Adrenal gland (tissue), 9 donors: ENCODE measurements at regions not wholly inside any gene's neighbourhood (a gene's known extent, or its start where the extent isn't known, plus 50 kb on each side); places are given as distances from the start of the nearest gene placed in this dataset.

Source experiments
- DNase-seq, 7 donors: peaks; one replicate each; pipeline ENCODE4 v3.0.0-alpha.2; 2019 to 2020
- H3K27ac ChIP-seq, 5 donors: fragments of 200-600 bp; sonication (generic) in 4 of 5; 1 replicate in 3 of 5; 2 replicates in 2 of 5; pipeline versions ENCODE4 v1.5.1 to v1.8.0; 2016 to 2020; ENCODE audit warnings: mild to moderate bottlenecking in 1 of 5
- H3K27me3 ChIP-seq: fragments of 200-600 bp; 2 replicates; pipeline ENCODE4 v1.8.0; 2021
- H3K36me3 ChIP-seq, 2 donors: fragments of 200-600 bp; replicated peaks in 1 of 2; 1 replicate in 1 of 2; 2 replicates in 1 of 2; pipeline versions ENCODE4 v1.5.1 to v1.8.0; 2018 to 2022
- H3K4me1 ChIP-seq, 2 donors: fragments of 200-600 bp; replicated peaks in 1 of 2; 1 replicate in 1 of 2; 2 replicates in 1 of 2; pipeline versions ENCODE4 v1.5.1 to v1.8.0; 2018 to 2021
- H3K4me3 ChIP-seq, 4 donors: fragments of 200-600 bp; sonication (generic) in 3 of 4; one replicate each; pipeline ENCODE4 v1.5.1; 2016 to 2018
- H3K9me3 ChIP-seq, 3 donors: fragments of 200-600 bp; sonication (generic) in 1 of 3; replicated peaks in 1 of 3; 1 replicate in 2 of 3; 2 replicates in 1 of 3; pipeline versions ENCODE4 v1.5.1 to v1.8.0; 2016 to 2021
- CTCF ChIP-seq, 6 experiments: fragments of 450-650 bp in 4 of 6; fragments of 200-600 bp in 2 of 6; sonication (generic) in 1 of 6; IDR thresholded peaks; 1 replicate in 5 of 6; 2 replicates in 1 of 6; pipeline versions ENCODE4 v1.5.1 to v1.8.0; 2016 to 2021; ENCODE audit warnings: antibody characterized with exemption in 6 of 6, mild to moderate bottlenecking in 2 of 6, moderate library complexity in 1 of 6
- POLR2A ChIP-seq, 2 donors: fragments of 450-650 bp; IDR thresholded peaks; one replicate each; pipeline ENCODE4 v1.6.1; 2017; ENCODE audit warnings: antibody characterized with exemption in 2 of 2, mild to moderate bottlenecking in 2 of 2, moderate library complexity in 1 of 2
- WGBS, 4 donors: extraction: QIAGEN DNeasy Blood & Tissue Kit in 2 of 4; methylation state at CpG; one replicate each; pipeline versions ENCODE4 v1.1.5 to v1.1.7; 2013 to 2017; 5-methylcytosine and 5-hydroxymethylcytosine counted together
- intact Hi-C, 2 donors: fragments of 100-400 bp; cut with DNase I; formaldehyde crosslinking; loops; one replicate each; pipeline versions ENCODE4 v1.14.1 to v1.15.0; 2022 to 2023
- donor health status: healthy with polysubstance abuse.
- donor health status: Bipolar disorder and iron deficiency.
- donor health status: DM: yes; HTN: yes; CAD: no.
- donor health status: DM: no; HTN: no; CAD: no.
- donor health status: DM: no; HTN: no; CAD: no.

DNA sequence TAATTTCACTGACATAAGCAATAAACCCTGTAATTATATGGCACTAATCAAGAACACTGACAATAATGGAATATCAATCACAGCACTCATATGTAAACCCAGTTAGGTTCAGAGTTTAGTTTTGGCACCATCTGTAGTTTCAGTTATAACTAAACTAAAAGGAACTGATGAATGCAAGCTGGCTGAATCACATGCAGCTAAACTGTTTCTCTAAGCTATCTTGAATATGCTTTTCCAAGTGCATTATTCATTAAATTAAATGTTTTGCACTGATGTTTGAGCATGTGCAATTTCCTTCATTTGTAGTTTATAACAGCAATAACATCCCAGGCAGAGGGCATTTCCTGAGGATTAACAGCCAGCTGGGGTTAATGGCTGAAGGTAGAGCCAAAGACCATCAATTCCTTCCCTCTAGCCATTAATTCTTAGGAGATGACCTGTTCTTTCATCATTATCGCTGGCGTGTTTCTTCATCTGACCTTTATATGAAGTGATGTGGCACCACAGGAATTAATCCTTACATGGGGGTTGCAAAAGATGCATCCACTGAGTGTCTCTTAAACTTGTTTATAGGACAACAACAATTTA, 562.8 kb upstream of the IGFBP7 start:
- Histone ChIP-seq H3K36me3 (no peaks in the 10 kb centered on the region), H3K9me3 (no peaks in the 10 kb centered on the region), H3K27me3 (no peaks in the 10 kb centered on the region), H3K4me3 (no peak overlapping the region), H3K27ac (no peak overlapping the region), H3K4me1 (no peaks in the 10 kb centered on the region)
- intact Hi-C loops, result no loop called here
- no peak for TF ChIP-seq POLR2A (IDR thresholded peaks at IDR 0.05)
- TF ChIP-seq CTCF (IDR thresholded peaks at IDR 0.05), result no peak
- WGBS, 4 donors, result 51 to 63% (median 59%) methylated on average over 2 of the region's 2 CpGs
- no peak for DNase-seq

- 33 to 45% (median 42%) methylated on average over 2 of the region's 2 CpGs for WGBS, 4 donors
- TF ChIP-seq CTCF (IDR thresholded peaks at IDR 0.05), result no peak
- no peak for TF ChIP-seq POLR2A (IDR thresholded peaks at IDR 0.05)
- Histone ChIP-seq H3K4me1 (no peaks in the 10 kb centered on the region), H3K27ac (no peak overlapping the region), H3K27me3 (no peaks in the 10 kb centered on the region), H3K4me3 (no peak overlapping the region), H3K9me3 (no peaks in the 10 kb centered on the region), H3K36me3 (no peaks in the 10 kb centered on the region)
- intact Hi-C loops, result no loop called here
- no peak for DNase-seq
These were observed 558.4 kb upstream of the IGFBP7 start for GRCh38 chr4:57668621-57669020.

GRCh38 chr4:57665806-57666205, 555.6 kb upstream of the IGFBP7 start:
- TF ChIP-seq POLR2A (IDR thresholded peaks at IDR 0.05), result no peak
- TF ChIP-seq CTCF (IDR thresholded peaks at IDR 0.05), result no peak
- 49 to 58% (median 52%) methylated on average over 3 of the region's 3 CpGs for WGBS, 4 donors

DNA sequence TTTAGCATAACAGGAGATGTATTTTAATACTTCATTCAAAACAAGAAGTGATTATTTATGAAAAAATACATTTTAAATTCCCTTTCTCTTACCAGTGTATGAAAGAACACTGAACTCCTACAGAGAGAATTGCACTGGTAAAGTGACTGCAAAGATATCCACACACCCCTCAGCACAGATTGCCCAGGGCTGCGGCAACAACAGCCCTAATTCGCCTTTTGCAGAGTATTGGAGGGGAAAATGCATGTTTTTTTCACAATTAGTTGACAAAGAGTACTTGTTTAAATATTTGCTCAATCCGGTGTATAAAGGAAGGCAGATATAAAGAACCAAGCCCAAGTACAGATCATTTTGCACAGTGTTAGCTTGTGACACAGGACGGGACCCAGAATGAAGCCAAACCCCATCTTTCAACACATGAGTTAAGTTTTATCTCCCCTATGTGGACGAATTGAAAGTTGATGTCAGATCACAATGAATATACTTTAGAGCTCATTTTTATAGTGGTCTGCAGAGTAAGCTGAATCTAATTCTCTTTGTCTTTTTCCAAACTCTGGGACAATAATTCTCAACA, 551.4 kb upstream of the IGFBP7 start:
- H3K36me3 ChIP-seq, result no peaks in the 10 kb centered on the region
- no peaks in the 10 kb centered on the region for H3K4me1 ChIP-seq
- DNase-seq, result no peak
- WGBS, 4 donors, result 66 to 75% (median 68%) methylated on average over 5 of the region's 5 CpGs
- no peaks in the 10 kb centered on the region for H3K27me3 ChIP-seq
- no peaks in the 10 kb centered on the region for H3K9me3 ChIP-seq
- no peak overlapping the region for H3K4me3 ChIP-seq
- TF ChIP-seq POLR2A (IDR thresholded peaks at IDR 0.05), result no peak
- TF ChIP-seq CTCF (IDR thresholded peaks at IDR 0.05), result no peak
- intact Hi-C loops, result no loop called here
- no peak overlapping the region for H3K27ac ChIP-seq

More at GRCh38 chr4:57665806-57666205, 555.6 kb upstream of the IGFBP7 start:
- Histone ChIP-seq H3K4me3 (no peak overlapping the region), H3K27ac (no peak overlapping the region), H3K9me3 (no peaks in the 10 kb centered on the region), H3K4me1 (no peaks in the 10 kb centered on the region), H3K36me3 (no peaks in the 10 kb centered on the region), H3K27me3 (no peaks in the 10 kb centered on the region)
- no peak for DNase-seq
- intact Hi-C loops, result no loop called here
